SK-N-SH (cell line): ENCODE measurements at regions not wholly inside any gene's neighbourhood (a gene's known extent, or its start where the extent isn't known, plus 50 kb on each side); places are given as distances from the start of the nearest gene placed in this dataset.

Source experiments
- CTCF ChIA-PET: fragments of 300-600, 350-600 bp; formaldehyde crosslinking; extraction: SDS; loops from one replicate; lab custom pipeline; 2021; lab: Yijun Ruan, JAX
- POLR2A ChIA-PET: fragments of 350-600 bp; sonication (Branson Sonifier 250); formaldehyde crosslinking; extraction: SDS; loops from one replicate; lab custom pipeline; 2020; ENCODE audit warnings: antibody characterized with exemption, inconsistent platforms; lab: Yijun Ruan, JAX
- DNase-seq: peaks from one replicate; pipeline ENCODE4 v3.0.0; 2012
- H2AFZ ChIP-seq: fragments of 200-600 bp; sonication (generic); 2 replicates; pipeline ENCODE4 v1.8.1; 2016; ENCODE audit warnings: antibody characterized with exemption, mild to moderate bottlenecking, low read depth
- H3F3A ChIP-seq: fragments of 200-600 bp; sonication (generic); replicated peaks from 2 replicates; pipeline ENCODE3; 2016; ENCODE audit warnings: antibody characterized with exemption, mild to moderate bottlenecking; ENCODE audit not compliant: insufficient read depth
- H3K27ac ChIP-seq, 2 experiments: fragments of 200-500 bp in 1 of 2; fragments of 200-600 bp in 1 of 2; sonication (Bioruptor generic) in 1 of 2; sonication (generic), shearing (Covaris generic) in 1 of 2; 2 replicates each; pipeline versions ENCODE4 v1.5.1 to v1.6.1; 2014 to 2016; ENCODE audit warnings: low read depth in 2 of 2, inconsistent platforms in 1 of 2, low read length in 1 of 2, mild to moderate bottlenecking in 1 of 2, mixed read lengths in 1 of 2
- H3K27me3 ChIP-seq: fragments of 200-600 bp; sonication (generic), shearing (Covaris generic); 2 replicates; pipeline ENCODE4 v1.6.1; 2016; ENCODE audit warnings: mixed run types; ENCODE audit not compliant: insufficient read depth
- H3K36me3 ChIP-seq, 2 experiments: fragments of 200-500 bp in 1 of 2; fragments of 200-600 bp in 1 of 2; sonication (Bioruptor generic) in 1 of 2; sonication (generic) in 1 of 2; replicated peaks in 1 of 2; 2 replicates each; pipeline versions ENCODE3 to v1.5.1; 2014 to 2016; ENCODE audit warnings: low read length in 1 of 2, mild to moderate bottlenecking in 1 of 2; ENCODE audit not compliant: insufficient read depth in 2 of 2, control insufficient read depth in 1 of 2
- H3K4me1 ChIP-seq, 2 experiments: fragments of 200-500 bp in 1 of 2; fragments of 200-600 bp in 1 of 2; sonication (Bioruptor generic) in 1 of 2; sonication (generic), shearing (Covaris generic) in 1 of 2; 2 replicates each; pipeline versions ENCODE4 v1.5.1 to v1.6.1; 2014 to 2016; ENCODE audit warnings: low read depth in 1 of 2, low read length in 1 of 2, mixed run types in 1 of 2; ENCODE audit not compliant: insufficient read depth in 2 of 2, control insufficient read depth in 1 of 2
- H3K4me2 ChIP-seq: fragments of 200-600 bp; sonication (generic), shearing (Covaris generic); 2 replicates; pipeline ENCODE4 v1.6.1; 2017; ENCODE audit warnings: mixed run types
- H3K4me3 ChIP-seq, 2 experiments: fragments of 200-500 bp in 1 of 2; fragments of 200-600 bp in 1 of 2; sonication (Bioruptor generic) in 1 of 2; sonication (generic), shearing (Covaris generic) in 1 of 2; 2 replicates each; pipeline versions ENCODE4 v1.5.1 to v1.8.1; 2014 to 2016; ENCODE audit warnings: low read depth in 2 of 2, inconsistent platforms in 1 of 2, low read length in 1 of 2, mild to moderate bottlenecking in 1 of 2, mixed read lengths in 1 of 2, moderate library complexity in 1 of 2
- H3K79me2 ChIP-seq: fragments of 200-600 bp; sonication (generic); 2 replicates; pipeline ENCODE4 v1.8.1; 2017; ENCODE audit warnings: mild to moderate bottlenecking; ENCODE audit not compliant: insufficient read depth
- H3K9ac ChIP-seq: fragments of 200-600 bp; sonication (generic); 2 replicates; pipeline ENCODE4 v1.6.1; 2017; ENCODE audit warnings: mixed run types
- H3K9me2 ChIP-seq: fragments of 200-600 bp; sonication (generic); 2 replicates; pipeline ENCODE4 v1.6.1; 2017; ENCODE audit warnings: mixed run types
- H3K9me3 ChIP-seq: fragments of 200-600 bp; sonication (generic); 2 replicates; pipeline ENCODE4 v1.6.1; 2017; ENCODE audit warnings: mixed run types, mild to moderate bottlenecking, moderate library complexity
- H4K20me1 ChIP-seq: fragments of 200-600 bp; sonication (generic); 2 replicates; pipeline ENCODE4 v1.6.1; 2017; ENCODE audit warnings: mild to moderate bottlenecking, mixed run types; ENCODE audit not compliant: insufficient read depth
- CHD2 ChIP-seq: fragments of 150-350 bp; IDR thresholded peaks from 2 replicates; pipeline ENCODE4 v1.6.1; 2018; ENCODE audit warnings: low read length; ENCODE audit not compliant: partially characterized antibody
- EP300 ChIP-seq, 2 experiments: IDR thresholded peaks; 2 replicates each; pipeline versions ENCODE4 v1.4.0 to v1.6.1; 2012; ENCODE audit warnings: borderline replicate concordance in 1 of 2, low read depth in 1 of 2, low read length in 1 of 2
- EZH2phosphoT487 ChIP-seq: fragments of 200-600 bp; sonication (generic); IDR thresholded peaks from 2 replicates; pipeline ENCODE4 v1.6.1; 2017; ENCODE audit warnings: low read depth, mixed run types, mild to moderate bottlenecking, antibody characterized with exemption, moderate library complexity, borderline replicate concordance
- FOXM1 ChIP-seq: IDR thresholded peaks from 2 replicates; pipeline ENCODE4 v1.4.0; 2012; ENCODE audit warnings: low read depth, mild to moderate bottlenecking
- GATA2 ChIP-seq: sonication (generic); formaldehyde crosslinking; IDR thresholded peaks from 2 replicates; pipeline ENCODE4 v1.5.0; 2020; ENCODE audit warnings: mild to moderate bottlenecking, missing genetic modification reagents
- JUND ChIP-seq: IDR thresholded peaks from 2 replicates; pipeline ENCODE4 v1.4.0; 2012
- MXI1 ChIP-seq: IDR thresholded peaks from 2 replicates; pipeline ENCODE4 v1.6.1; 2012; ENCODE audit warnings: mild to moderate bottlenecking, low read depth, low read length, improper control_type of control experiment
- NFIC ChIP-seq: IDR thresholded peaks from 2 replicates; pipeline ENCODE4 v1.4.0; 2012; ENCODE audit warnings: borderline replicate concordance
- RFX5 ChIP-seq: IDR thresholded peaks from 2 replicates; pipeline ENCODE4 v1.6.1; 2012; ENCODE audit warnings: mild to moderate bottlenecking, improper control_type of control experiment, low read length
- TEAD4 ChIP-seq: IDR thresholded peaks from 2 replicates; pipeline ENCODE4 v1.4.0; 2012; ENCODE audit warnings: mild to moderate bottlenecking, borderline replicate concordance; ENCODE audit not compliant: insufficient read depth
- YY1 ChIP-seq: IDR thresholded peaks from 2 replicates; pipeline ENCODE4 v1.4.0; 2012; ENCODE audit warnings: low read depth, mild to moderate bottlenecking
- WGBS: methylation state at CpG from one replicate; pipeline ENCODE4 v1.1.6; 2017; ENCODE audit warnings: low lambda C conversion rate; 5-methylcytosine and 5-hydroxymethylcytosine counted together
- TF ChIP-seq, protein P1 (sequence below): IDR thresholded peaks from 2 replicates; pipeline ENCODE4 v1.4.0; 2012; ENCODE audit warnings: low read depth, borderline replicate concordance
- TF ChIP-seq, protein P2 (sequence below): fragments of 150-350 bp; IDR thresholded peaks from 2 replicates; pipeline ENCODE4 v1.6.1; 2016; ENCODE audit warnings: mild to moderate bottlenecking, low read depth, low read length
- TF ChIP-seq, protein P3 (sequence below): fragments of 150-350 bp; IDR thresholded peaks from 2 replicates; pipeline ENCODE4 v1.6.1; 2017; ENCODE audit warnings: antibody characterized with exemption, low read length, low read depth, borderline replicate concordance

DNA sequence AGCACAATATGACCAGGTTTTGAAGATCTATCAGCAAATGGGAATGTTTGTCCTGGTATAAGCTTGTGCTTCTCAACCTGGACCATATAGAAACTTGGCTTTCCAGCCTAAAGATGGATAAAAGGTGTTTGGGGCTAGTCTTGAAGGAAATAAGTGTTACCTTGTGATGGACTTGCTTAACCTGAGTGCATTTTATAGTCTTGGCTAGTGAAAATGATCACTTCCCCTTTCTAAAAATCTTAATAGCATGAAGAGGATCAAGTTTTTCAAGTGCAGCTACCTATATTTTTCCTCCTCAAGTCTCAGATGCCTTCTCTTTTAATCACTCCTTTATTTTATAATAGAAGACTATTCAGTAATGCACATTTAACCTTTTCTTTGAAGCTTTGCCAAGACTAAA, 919.8 kb upstream of the SLITRK1 start (continued):
- no peak for TF ChIP-seq EZH2phosphoT487

DNA sequence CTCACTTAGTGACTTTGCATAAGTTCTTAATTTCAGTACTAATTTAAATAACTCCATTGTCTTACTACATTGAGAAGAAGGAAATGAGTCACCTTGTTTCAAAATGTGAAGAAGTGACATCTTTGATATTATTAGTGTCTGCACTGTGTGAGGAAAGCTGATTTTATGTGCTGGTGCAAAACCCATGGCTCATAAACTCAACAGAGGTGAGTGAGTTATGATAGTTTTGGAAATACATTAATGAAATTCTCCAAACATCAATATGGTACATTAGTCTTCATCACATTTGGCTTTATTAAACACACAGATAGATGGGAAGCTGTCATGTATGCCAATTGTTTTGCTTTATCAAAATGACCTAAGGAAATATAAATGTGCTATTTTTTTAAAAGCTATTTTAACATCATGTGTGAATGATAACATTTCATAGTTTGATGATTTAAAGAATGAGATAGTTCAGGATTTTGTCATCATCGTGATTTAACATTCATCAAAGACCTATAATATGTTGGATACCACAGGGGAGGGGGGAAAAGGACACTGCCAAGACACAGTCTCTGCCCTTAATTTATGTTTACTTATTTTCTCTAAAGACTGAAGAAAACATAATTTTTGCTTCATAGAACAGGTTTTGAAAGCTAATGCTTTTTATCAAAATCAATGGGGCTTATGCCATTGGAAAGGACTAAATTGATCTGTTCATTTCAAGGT, 902.3 kb upstream of the SLITRK1 start:
- H3K4me2 ChIP-seq: no peak overlapping the region
- WGBS: 22% methylated on average over 1 of the region's 1 CpG

DNA sequence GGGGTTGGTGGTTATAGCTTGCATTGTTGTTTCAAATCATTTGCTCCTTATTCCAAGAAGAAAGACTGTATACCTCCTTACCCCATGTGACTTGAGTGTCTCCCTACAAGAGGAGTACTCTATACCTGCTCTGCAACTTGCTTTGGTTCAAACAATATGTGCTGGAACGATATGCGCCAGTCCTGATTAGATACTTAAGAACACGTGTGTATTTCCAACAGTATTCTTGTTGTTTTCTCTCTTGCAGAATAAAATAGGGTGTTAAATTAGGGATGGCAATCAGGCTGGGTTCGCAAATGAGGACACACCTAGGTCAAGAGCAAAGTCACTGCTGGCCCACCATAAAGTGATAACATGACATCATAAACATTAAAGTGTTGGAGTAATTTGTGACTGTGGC, 895.0 kb upstream of the SLITRK1 start:
- ChIA-PET POLR2A (no interaction called here), CTCF (no interaction called here)
- Histone ChIP-seq H3K36me3 (no peaks in the 10 kb centered on the region), H3K4me3 (no peak overlapping the region), H3K79me2 (no peaks in the 10 kb centered on the region), H3K27me3 (no peaks in the 10 kb centered on the region), H3K9me2 (no peaks in the 10 kb centered on the region), H2AFZ (no peak overlapping the region), H3K4me2 (no peak overlapping the region), H3F3A (no peaks in the 10 kb centered on the region), H3K9me3 (no peaks in the 10 kb centered on the region), H3K4me1 (no peaks in the 10 kb centered on the region; a peak in 1 of 4 replicates), H3K9ac (no peak overlapping the region), H4K20me1 (no peaks in the 10 kb centered on the region), H3K27ac (no peak overlapping the region)
- TF ChIP-seq CHD2: no peak
- no peak for TF ChIP-seq FOXM1
- TF ChIP-seq, protein P1, sequence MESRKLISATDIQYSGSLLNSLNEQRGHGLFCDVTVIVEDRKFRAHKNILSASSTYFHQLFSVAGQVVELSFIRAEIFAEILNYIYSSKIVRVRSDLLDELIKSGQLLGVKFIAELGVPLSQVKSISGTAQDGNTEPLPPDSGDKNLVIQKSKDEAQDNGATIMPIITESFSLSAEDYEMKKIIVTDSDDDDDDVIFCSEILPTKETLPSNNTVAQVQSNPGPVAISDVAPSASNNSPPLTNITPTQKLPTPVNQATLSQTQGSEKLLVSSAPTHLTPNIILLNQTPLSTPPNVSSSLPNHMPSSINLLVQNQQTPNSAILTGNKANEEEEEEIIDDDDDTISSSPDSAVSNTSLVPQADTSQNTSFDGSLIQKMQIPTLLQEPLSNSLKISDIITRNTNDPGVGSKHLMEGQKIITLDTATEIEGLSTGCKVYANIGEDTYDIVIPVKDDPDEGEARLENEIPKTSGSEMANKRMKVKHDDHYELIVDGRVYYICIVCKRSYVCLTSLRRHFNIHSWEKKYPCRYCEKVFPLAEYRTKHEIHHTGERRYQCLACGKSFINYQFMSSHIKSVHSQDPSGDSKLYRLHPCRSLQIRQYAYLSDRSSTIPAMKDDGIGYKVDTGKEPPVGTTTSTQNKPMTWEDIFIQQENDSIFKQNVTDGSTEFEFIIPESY: no peak
- TF ChIP-seq, protein P2, sequence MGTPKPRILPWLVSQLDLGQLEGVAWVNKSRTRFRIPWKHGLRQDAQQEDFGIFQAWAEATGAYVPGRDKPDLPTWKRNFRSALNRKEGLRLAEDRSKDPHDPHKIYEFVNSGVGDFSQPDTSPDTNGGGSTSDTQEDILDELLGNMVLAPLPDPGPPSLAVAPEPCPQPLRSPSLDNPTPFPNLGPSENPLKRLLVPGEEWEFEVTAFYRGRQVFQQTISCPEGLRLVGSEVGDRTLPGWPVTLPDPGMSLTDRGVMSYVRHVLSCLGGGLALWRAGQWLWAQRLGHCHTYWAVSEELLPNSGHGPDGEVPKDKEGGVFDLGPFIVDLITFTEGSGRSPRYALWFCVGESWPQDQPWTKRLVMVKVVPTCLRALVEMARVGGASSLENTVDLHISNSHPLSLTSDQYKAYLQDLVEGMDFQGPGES: no peak
- TF ChIP-seq NFIC: no peak
- no peak for TF ChIP-seq TEAD4
- DNase-seq: no peak
- 61% methylated on average over 4 of the region's 4 CpGs for WGBS

More for the DNA sequence above, 902.3 kb upstream of the SLITRK1 start:
- Histone ChIP-seq H3K27me3 (no peaks in the 10 kb centered on the region), H3K9me2 (no peaks in the 10 kb centered on the region), H3K27ac (no peak overlapping the region), H3K79me2 (no peaks in the 10 kb centered on the region; the same call in 1 of the 2 replicates), H3F3A (no peaks in the 10 kb centered on the region), H2AFZ (no peak overlapping the region), H3K4me1 (no peaks in the 10 kb centered on the region), H3K4me3 (no peak overlapping the region), H3K9me3 (no peaks in the 10 kb centered on the region), H4K20me1 (no peaks in the 10 kb centered on the region), H3K9ac (no peak overlapping the region), H3K36me3 (no peaks in the 10 kb centered on the region)
- no peak for DNase-seq
- TF ChIP-seq, protein P3, sequence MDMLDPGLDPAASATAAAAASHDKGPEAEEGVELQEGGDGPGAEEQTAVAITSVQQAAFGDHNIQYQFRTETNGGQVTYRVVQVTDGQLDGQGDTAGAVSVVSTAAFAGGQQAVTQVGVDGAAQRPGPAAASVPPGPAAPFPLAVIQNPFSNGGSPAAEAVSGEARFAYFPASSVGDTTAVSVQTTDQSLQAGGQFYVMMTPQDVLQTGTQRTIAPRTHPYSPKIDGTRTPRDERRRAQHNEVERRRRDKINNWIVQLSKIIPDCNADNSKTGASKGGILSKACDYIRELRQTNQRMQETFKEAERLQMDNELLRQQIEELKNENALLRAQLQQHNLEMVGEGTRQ: no peak
- TF ChIP-seq EP300 (IDR thresholded peaks at IDR 0.05; ENCODE audit: borderline replicate concordance in 1 of 2, low read depth in 1 of 2, low read length in 1 of 2) (no peak), MXI1 (no peak), GATA2 (CRISPR knock-in tag) (no peak), RFX5 (no peak), YY1 (no peak), JUND (no peak)
- ChIA-PET POLR2A (no interaction called here), CTCF (no interaction called here)
